HepG2 (cell line): ENCODE measurements at regions not wholly inside any gene's neighbourhood (a gene's known extent, or its start where the extent isn't known, plus 50 kb on each side); places are given as distances from the start of the nearest gene placed in this dataset.

Experiments used
- ATAC-seq: fragments of 200-7000 bp; cut with Tn5 transposase; 3 replicates; pipeline ENCODE4 v1.9.1; 2020; ENCODE audit warnings: mild to moderate bottlenecking, moderate library complexity
- BruUV-seq: library from RNA; stranded (reverse); fragments of 400-500 nt; replicated peaks from 2 replicates; lab custom pipeline; 2021; lab: Mats Ljungman, UMichigan
- CTCF ChIA-PET: fragments of 300-600 bp; formaldehyde crosslinking; extraction: SDS; loops from one replicate; lab custom pipeline; 2021; ENCODE audit warnings: low total read pairs, inconsistent platforms, low intra/inter-chr PET ratio; lab: Yijun Ruan, JAX
- POLR2A ChIA-PET: fragments of 350-600 bp; sonication (Branson Sonifier 250); formaldehyde crosslinking; loops from one replicate; lab custom pipeline; 2020; ENCODE audit warnings: antibody characterized with exemption, inconsistent platforms; lab: Yijun Ruan, JAX
- DNase-seq: peaks from one replicate; pipeline ENCODE4 v3.0.0-alpha.2; 2015; ENCODE audit warnings: low spot score
- FAIRE-seq: peaks from 3 replicates; lab custom pipeline; 2011; peaks lifted over from hg19 to GRCh38; lab: Jason Lieb, UNC
- H2AFZ ChIP-seq: one replicate; pipeline ENCODE4 v1.6.1; 2011; ENCODE audit warnings: low read length, inconsistent platforms
- H3K27ac ChIP-seq: fragments of 300-600 bp; 3 replicates; pipeline ENCODE4 v1.8.0; 2011; ENCODE audit warnings: mixed run types, mild to moderate bottlenecking, mixed read lengths, low read length, inconsistent platforms; ENCODE audit not compliant: insufficient read depth; ENCODE audit errors: extremely low read length
- H3K27me3 ChIP-seq, 2 experiments: fragments of 200-600 bp in 1 of 2; 2 replicates in 1 of 2; 3 replicates in 1 of 2; pipeline versions ENCODE4 v1.6.0 to v1.8.0; 2011; ENCODE audit warnings: low read length in 2 of 2, mild to moderate bottlenecking in 2 of 2, moderate library complexity in 2 of 2, inconsistent platforms in 1 of 2; ENCODE audit not compliant: insufficient read depth in 2 of 2, control insufficient read depth in 1 of 2
- H3K36me3 ChIP-seq, 2 experiments: fragments of 200-600 bp in 1 of 2; replicated peaks in 1 of 2; 2 replicates in 1 of 2; 3 replicates in 1 of 2; pipeline versions ENCODE4 v1.5.1 to v1.8.0; 2011; ENCODE audit warnings: low read length in 2 of 2, inconsistent platforms in 1 of 2; ENCODE audit not compliant: insufficient read depth in 2 of 2, control insufficient read depth in 1 of 2
- H3K4me1 ChIP-seq: 2 replicates; pipeline ENCODE4 v1.5.1; 2012; ENCODE audit warnings: low read length, inconsistent platforms; ENCODE audit not compliant: insufficient read depth
- H3K4me2 ChIP-seq: 2 replicates; pipeline ENCODE4 v1.6.0; 2011; ENCODE audit warnings: low read depth, low read length, inconsistent platforms
- H3K4me3 ChIP-seq, 3 experiments: fragments of 200-600 bp in 1 of 3; sonication (generic), shearing (Covaris generic) in 1 of 3; replicated peaks in 1 of 3; 2 replicates each; pipeline ENCODE4 v1.5.1; 2011 to 2016; ENCODE audit warnings: low read length in 3 of 3, inconsistent platforms in 2 of 3, low read depth in 2 of 3, mild to moderate bottlenecking in 2 of 3, control low read depth in 1 of 3, mixed read lengths in 1 of 3; ENCODE audit not compliant: insufficient read depth in 1 of 3
- H3K79me2 ChIP-seq: one replicate; pipeline ENCODE4 v1.6.1; 2011; ENCODE audit warnings: low read length, inconsistent platforms; ENCODE audit not compliant: insufficient read depth
- H3K9ac ChIP-seq: 2 replicates; pipeline ENCODE4 v1.6.0; 2011; ENCODE audit warnings: mild to moderate bottlenecking, low read depth, low read length, inconsistent platforms; ENCODE audit not compliant: insufficient read depth
- H3K9me3 ChIP-seq: 2 replicates; pipeline ENCODE4 v1.5.1; 2012; ENCODE audit warnings: mild to moderate bottlenecking, low read length
- H4K20me1 ChIP-seq: 2 replicates; pipeline ENCODE4 v1.6.0; 2011; ENCODE audit warnings: inconsistent platforms, mild to moderate bottlenecking, low read length, moderate library complexity; ENCODE audit not compliant: insufficient read depth
- ETV6 ChIP-seq: sonication (generic); formaldehyde crosslinking; conservative IDR thresholded peaks from 2 replicates; pipeline ENCODE4 v1.4.0; 2020; ENCODE audit warnings: missing genetic modification reagents
- KMT2A ChIP-seq: sonication (generic); formaldehyde crosslinking; IDR thresholded peaks from 2 replicates; pipeline ENCODE4 v1.4.0; 2020; ENCODE audit warnings: missing genetic modification reagents
- ZNF383 ChIP-seq: sonication (generic); formaldehyde crosslinking; IDR thresholded peaks from 2 replicates; pipeline ENCODE4 v1.4.0; 2020; ENCODE audit warnings: missing genetic modification reagents, mild to moderate bottlenecking, borderline replicate concordance
- ZNF83 ChIP-seq: sonication (generic); formaldehyde crosslinking; IDR thresholded peaks from 2 replicates; pipeline ENCODE4 v1.4.0; 2020; ENCODE audit warnings: missing genetic modification reagents, mild to moderate bottlenecking, borderline replicate concordance
- ZSCAN9 ChIP-seq: IDR thresholded peaks from 2 replicates; pipeline ENCODE4 v1.6.1; 2016; ENCODE audit warnings: borderline replicate concordance
- whole genome bisulfite sequencing: methylation state at CpG from one replicate; pipeline ENCODE4 v1.1.6; 2017; ENCODE audit warnings: low lambda C conversion rate; 5-methylcytosine and 5-hydroxymethylcytosine counted together
- in situ Hi-C: cut with HindIII; loops from 2 replicates; pipeline ENCODE4 v1.10.0; 2017; ENCODE audit warnings: low pct_unique_long_range_greater_than_20kb; ENCODE audit not compliant: extremely low pct_ligation_motif_present
- intact Hi-C: fragments of 100-400 bp; cut with micrococcal nuclease; formaldehyde crosslinking; loops from one replicate; pipeline ENCODE4 v1.10.0; 2022; ENCODE audit not compliant: unreplicated experiment
- TF ChIP-seq, protein P1 (sequence below): sonication (generic); formaldehyde crosslinking; IDR thresholded peaks from 2 replicates; pipeline ENCODE4 v1.5.0; 2020; ENCODE audit warnings: missing genetic modification reagents, mild to moderate bottlenecking, borderline replicate concordance
- TF ChIP-seq, protein P2 (sequence below): sonication (generic); formaldehyde crosslinking; IDR thresholded peaks from 2 replicates; pipeline ENCODE4 v1.9.0; 2021; ENCODE audit warnings: missing genetic modification reagents, borderline replicate concordance
- TF ChIP-seq, protein P3 (sequence below): IDR thresholded peaks from 2 replicates; pipeline ENCODE4 v1.6.1; 2016; ENCODE audit warnings: mild to moderate bottlenecking, missing biosample characterization, missing genetic modification reagents

DNA sequence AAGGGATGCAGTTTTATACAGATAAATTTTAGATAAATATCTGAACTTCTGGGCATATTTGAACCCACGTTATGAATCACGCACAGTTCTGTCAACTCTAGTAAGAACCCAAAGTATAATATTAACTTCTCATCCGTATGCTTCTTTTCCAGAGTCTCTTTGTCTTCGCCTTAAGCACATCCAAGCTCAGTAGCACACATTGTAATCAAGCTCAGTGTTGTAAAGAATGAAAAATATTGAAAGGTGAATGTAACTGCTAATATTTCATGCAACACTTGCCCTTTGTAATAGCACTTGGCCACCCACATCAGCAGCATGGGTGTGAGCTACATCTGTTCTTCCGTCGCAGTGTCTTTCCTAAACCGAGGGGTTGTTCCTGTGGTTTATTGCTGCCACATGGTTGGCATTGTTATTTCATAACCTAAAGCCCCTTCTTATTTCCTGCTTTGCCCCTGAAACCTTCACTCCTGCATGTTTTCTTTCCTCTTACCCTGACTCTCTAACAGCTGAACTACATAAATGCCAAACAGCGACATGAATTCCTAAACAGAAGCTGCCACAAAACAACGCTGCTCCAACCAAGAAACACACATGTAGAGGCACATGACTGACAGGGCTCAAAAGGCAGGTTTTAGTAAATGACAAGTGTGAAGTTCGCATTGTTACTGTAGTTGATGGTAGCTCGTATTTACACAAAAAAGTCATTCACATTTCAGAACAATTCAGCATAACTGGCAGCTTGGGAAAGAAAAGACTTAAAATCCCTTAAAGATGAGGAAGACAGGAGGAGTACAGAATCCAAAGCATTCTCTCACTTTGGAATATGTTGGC lies 190.1 kb upstream of the MEF2C start (continued):
- TF ChIP-seq, protein P1, sequence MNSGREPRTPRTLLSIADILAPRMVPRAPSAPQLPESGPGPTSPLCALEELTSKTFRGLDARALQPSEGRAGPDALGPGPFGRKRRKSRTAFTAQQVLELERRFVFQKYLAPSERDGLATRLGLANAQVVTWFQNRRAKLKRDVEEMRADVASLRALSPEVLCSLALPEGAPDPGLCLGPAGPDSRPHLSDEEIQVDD (CRISPR knock-in tag) = no peak

DNA sequence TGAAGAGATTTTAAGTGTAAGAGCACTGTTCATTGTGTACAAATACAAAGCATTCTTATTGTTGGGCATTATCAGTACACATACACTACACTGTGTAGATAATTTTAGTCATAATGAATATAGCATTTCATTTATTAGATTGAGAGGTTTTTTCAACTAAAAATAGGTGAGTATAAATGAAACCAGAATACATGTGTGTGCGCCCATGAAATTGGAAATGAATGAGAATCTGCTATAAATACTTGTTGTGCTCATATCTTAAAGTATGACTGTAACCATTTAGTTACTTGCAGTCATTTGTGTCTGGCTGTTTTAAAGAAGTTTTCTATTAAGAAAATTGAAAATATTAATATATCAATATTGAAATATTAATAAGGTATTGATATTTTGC lies 189.0 kb upstream of the MEF2C start:
- 2% methylated on average over 1 of the region's 1 CpG for WGBS
- Histone ChIP-seq H3K27me3 (no peaks in the 10 kb centered on the region), H3K36me3 (no peaks in the 10 kb centered on the region), H3K4me1 (no peaks in the 10 kb centered on the region), H3K9me3 (no peaks in the 10 kb centered on the region)
- no peak for DNase-seq
- POLR2A ChIA-PET = no interaction called here
- no peak for TF ChIP-seq ZSCAN9 (CRISPR knock-in tag)
- TF ChIP-seq, all 625 proteins: peak for 0
- CTCF ChIA-PET = no interaction called here
- Histone ChIP-seq H3K4me2 (no peak overlapping the region), H3K27ac (no peak overlapping the region), H3K79me2 (no peaks in the 10 kb centered on the region), H4K20me1 (no peaks in the 10 kb centered on the region), H3K4me3 (no peak overlapping the region), H2AFZ (no peak overlapping the region), H3K9ac (no peak overlapping the region)
- ATAC-seq (no peak), FAIRE-seq (no peak)
- in situ Hi-C loops = no loop called here
- intact Hi-C loops = no loop called here
- no TSS peak for BruUV-seq

DNA sequence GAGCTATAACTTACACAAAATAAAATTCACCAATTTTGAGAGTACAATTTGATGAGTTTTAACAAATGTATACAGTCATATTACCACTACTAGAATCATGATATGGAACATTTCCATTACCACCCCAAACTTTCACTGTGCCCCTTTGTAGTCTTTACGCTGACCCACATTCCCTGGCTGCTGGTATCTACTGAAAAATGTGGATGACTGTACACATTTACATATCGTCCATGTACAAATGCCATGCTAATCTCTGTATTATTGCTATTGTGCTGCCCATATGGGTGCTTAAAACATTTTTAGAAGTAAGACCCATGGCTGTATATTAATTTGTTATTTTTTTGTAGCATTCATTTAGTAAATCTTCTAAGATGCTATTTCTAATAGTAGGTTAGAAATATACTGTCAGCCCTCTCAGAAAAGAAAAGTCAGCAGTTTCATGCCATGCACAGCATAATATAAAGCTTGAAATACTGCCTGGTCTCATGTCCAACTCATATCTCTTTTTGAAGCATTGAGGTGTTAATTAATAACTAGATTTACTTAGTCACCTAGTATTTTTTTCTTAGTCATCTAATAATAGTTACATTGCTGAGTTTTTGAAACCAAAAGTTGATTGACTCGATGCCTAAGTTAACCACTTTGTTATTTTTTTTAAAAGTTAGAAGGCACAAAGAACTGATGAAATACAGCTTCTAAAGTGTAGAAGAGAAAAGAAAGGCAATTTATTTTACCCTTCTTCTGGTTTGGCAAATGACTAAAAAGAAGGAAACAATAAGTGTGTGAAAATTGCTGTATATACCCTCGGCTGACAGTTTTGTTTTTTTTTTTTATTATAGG lies 188.3 kb upstream of the MEF2C start:
- ATAC-seq = no peak
- no peaks in the 10 kb centered on the region for H3K4me1 ChIP-seq
- POLR2A ChIA-PET = no interaction called here
- no peaks in the 10 kb centered on the region for H4K20me1 ChIP-seq
- no peak overlapping the region for H2AFZ ChIP-seq
- WGBS = 2% methylated on average over 4 of the region's 4 CpGs
- no peaks in the 10 kb centered on the region for H3K79me2 ChIP-seq
- no peak overlapping the region for H3K4me3 ChIP-seq
- H3K27me3 ChIP-seq = no peaks in the 10 kb centered on the region
- CTCF ChIA-PET = no interaction called here
- intact Hi-C loops (no loop called here), in situ Hi-C loops (no loop called here)
- no peak overlapping the region for H3K27ac ChIP-seq
- no peak overlapping the region for H3K4me2 ChIP-seq
- no peaks in the 10 kb centered on the region for H3K9me3 ChIP-seq
- no peak overlapping the region for H3K9ac ChIP-seq
- no peak for DNase-seq
- FAIRE-seq = no peak
- no peaks in the 10 kb centered on the region for H3K36me3 ChIP-seq
- BruUV-seq = no TSS peak
- TF ChIP-seq, protein P2, sequence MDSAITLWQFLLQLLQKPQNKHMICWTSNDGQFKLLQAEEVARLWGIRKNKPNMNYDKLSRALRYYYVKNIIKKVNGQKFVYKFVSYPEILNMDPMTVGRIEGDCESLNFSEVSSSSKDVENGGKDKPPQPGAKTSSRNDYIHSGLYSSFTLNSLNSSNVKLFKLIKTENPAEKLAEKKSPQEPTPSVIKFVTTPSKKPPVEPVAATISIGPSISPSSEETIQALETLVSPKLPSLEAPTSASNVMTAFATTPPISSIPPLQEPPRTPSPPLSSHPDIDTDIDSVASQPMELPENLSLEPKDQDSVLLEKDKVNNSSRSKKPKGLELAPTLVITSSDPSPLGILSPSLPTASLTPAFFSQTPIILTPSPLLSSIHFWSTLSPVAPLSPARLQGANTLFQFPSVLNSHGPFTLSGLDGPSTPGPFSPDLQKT (CRISPR knock-in tag) = no peak
- TF ChIP-seq KMT2A (CRISPR knock-in tag) = no peak
- TF ChIP-seq ETV6 (CRISPR knock-in tag) = no peak
- TF ChIP-seq ZNF383 (CRISPR knock-in tag) = no peak
- TF ChIP-seq ZNF83 (CRISPR knock-in tag) = no peak
- TF ChIP-seq, protein P3, sequence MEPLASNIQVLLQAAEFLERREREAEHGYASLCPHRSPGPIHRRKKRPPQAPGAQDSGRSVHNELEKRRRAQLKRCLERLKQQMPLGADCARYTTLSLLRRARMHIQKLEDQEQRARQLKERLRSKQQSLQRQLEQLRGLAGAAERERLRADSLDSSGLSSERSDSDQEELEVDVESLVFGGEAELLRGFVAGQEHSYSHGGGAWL = no peak
